ENCODE measurements at regions not wholly inside any gene's neighbourhood (a gene's known extent, or its start where the extent isn't known, plus 50 kb on each side); places are given as distances from the start of the nearest gene placed in this dataset.
A peak's percentile ranks its signal among the peaks of the same experiment; 100 is the strongest.

- no peaks in the 10 kb centered on the region for H3K9me3 ChIP-seq (ENCODE audit: insufficient read depth, low read length)
- no peaks in the 10 kb centered on the region for H3K4me1 ChIP-seq (ENCODE audit: insufficient read depth, insufficient read length)
- H3K27me3 ChIP-seq (ENCODE audit: insufficient read depth, insufficient read length) = no peaks in the 10 kb centered on the region
- DNase-seq (ENCODE audit: low read depth, low spot score) = no peak
- H3K36me3 ChIP-seq (ENCODE audit: insufficient read depth, insufficient read length, low read length) = no peaks in the 10 kb centered on the region
- TF ChIP-seq YY1 (IDR thresholded peaks at IDR 0.05; ENCODE audit: insufficient read depth, insufficient read length) = no peak
- no peak for TF ChIP-seq ZNF274 (IDR thresholded peaks at IDR 0.05; ENCODE audit: low read depth, low read length)
- TF ChIP-seq SUZ12 (IDR thresholded peaks at IDR 0.05; ENCODE audit: extremely low read depth, insufficient read depth, insufficient read length) = no peak
- H3K9ac ChIP-seq (ENCODE audit: insufficient read length, low read depth) = no peak overlapping the region
- H3K4me3 ChIP-seq (ENCODE audit: insufficient read length, low read depth) = no peak overlapping the region
Observed at GRCh38 chr9:82457891-82458290, 469.3 kb downstream of the SPATA31D1 start.

DNA sequence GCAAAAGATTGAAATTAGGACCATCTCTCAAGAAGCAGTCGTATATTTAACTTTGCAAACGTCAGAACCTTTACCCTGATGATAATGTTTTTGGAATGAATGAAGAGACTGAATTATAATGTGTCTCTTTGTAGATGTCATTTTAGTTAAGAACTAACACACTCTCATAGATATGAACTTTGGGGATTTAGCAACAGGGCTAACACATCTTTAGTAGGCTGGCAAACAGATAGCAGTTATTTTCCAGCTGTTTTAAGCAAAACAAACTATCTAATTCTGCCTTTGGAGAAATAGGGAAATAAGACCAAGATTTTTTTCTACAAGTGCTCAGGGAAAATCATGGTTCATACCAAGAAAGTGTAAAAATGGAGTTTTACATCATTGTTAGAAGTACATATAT lies 469.7 kb downstream of the SPATA31D1 start:
- DNase-seq (ENCODE audit: low read depth, low spot score) = no peak
- Histone ChIP-seq H3K4me3 (ENCODE audit: insufficient read length, low read depth) (no peak overlapping the region), H3K27me3 (ENCODE audit: insufficient read depth, insufficient read length) (no peaks in the 10 kb centered on the region), H3K4me1 (ENCODE audit: insufficient read depth, insufficient read length) (no peaks in the 10 kb centered on the region), H3K9ac (ENCODE audit: insufficient read length, low read depth) (no peak overlapping the region), H3K9me3 (ENCODE audit: insufficient read depth, low read length) (no peaks in the 10 kb centered on the region), H3K36me3 (ENCODE audit: insufficient read depth, insufficient read length, low read length) (no peaks in the 10 kb centered on the region)
- TF ChIP-seq YY1 (IDR thresholded peaks at IDR 0.05; ENCODE audit: insufficient read depth, insufficient read length) = no peak
- TF ChIP-seq ZNF274 (IDR thresholded peaks at IDR 0.05; ENCODE audit: low read depth, low read length) = no peak
- TF ChIP-seq SUZ12 (IDR thresholded peaks at IDR 0.05; ENCODE audit: extremely low read depth, insufficient read depth, insufficient read length) = no peak

DNA sequence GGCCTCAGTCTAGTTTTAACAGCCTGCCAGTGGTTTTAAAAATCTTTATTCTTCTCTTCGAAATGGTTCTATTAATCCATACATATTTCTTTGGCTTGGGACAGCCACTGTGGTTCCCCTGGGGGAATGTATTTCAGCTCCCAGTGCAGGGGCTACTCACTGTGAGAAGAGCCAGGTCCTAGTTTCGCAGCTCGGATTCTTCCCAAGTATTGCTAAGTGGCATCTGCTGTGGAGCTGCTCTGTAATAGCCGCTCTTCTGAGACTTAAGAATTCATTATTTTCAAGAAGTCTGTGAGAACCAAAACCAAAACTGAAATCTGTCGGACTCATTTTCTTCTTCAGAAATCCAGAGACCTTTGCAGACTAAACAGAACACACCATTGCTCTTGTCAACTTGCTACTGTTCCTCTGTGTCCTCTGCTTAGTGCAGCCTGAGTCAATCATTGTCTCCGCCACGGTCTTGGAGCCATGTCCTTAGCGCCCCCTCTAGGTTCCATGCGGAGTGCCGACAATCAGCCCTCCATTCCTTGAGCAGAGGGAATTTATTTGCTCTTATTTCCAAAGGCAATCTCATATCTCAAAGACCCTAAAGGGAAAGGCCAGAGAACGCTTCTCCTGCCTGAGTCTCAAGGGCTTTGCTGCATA lies 478.2 kb downstream of the SPATA31D1 start:
- Histone ChIP-seq H3K9ac (ENCODE audit: insufficient read length, low read depth) (no peak overlapping the region), H3K4me3 (ENCODE audit: insufficient read length, low read depth) (no peak overlapping the region), H3K4me1 (ENCODE audit: insufficient read depth, insufficient read length) (no peaks in the 10 kb centered on the region), H3K9me3 (ENCODE audit: insufficient read depth, low read length) (no peaks in the 10 kb centered on the region), H3K36me3 (ENCODE audit: insufficient read depth, insufficient read length, low read length) (no peaks in the 10 kb centered on the region), H3K27me3 (ENCODE audit: insufficient read depth, insufficient read length) (no peaks in the 10 kb centered on the region)
- TF ChIP-seq ZNF274 (IDR thresholded peaks at IDR 0.05; ENCODE audit: low read depth, low read length) = no peak
- no peak for TF ChIP-seq YY1 (IDR thresholded peaks at IDR 0.05; ENCODE audit: insufficient read depth, insufficient read length)
- TF ChIP-seq SUZ12 (IDR thresholded peaks at IDR 0.05; ENCODE audit: extremely low read depth, insufficient read depth, insufficient read length) = no peak
- DNase-seq (ENCODE audit: low read depth, low spot score) = peak; percentile 57

- no peaks in the 10 kb centered on the region for H3K27me3 ChIP-seq (ENCODE audit: insufficient read depth, insufficient read length)
- H3K9ac ChIP-seq (ENCODE audit: insufficient read length, low read depth) = no peak overlapping the region
- H3K36me3 ChIP-seq (ENCODE audit: insufficient read depth, insufficient read length, low read length) = no peaks in the 10 kb centered on the region
- TF ChIP-seq ZNF274 (IDR thresholded peaks at IDR 0.05; ENCODE audit: low read depth, low read length) (no peak), YY1 (IDR thresholded peaks at IDR 0.05; ENCODE audit: insufficient read depth, insufficient read length) (no peak), SUZ12 (IDR thresholded peaks at IDR 0.05; ENCODE audit: extremely low read depth, insufficient read depth, insufficient read length) (no peak)
- no peaks in the 10 kb centered on the region for H3K9me3 ChIP-seq (ENCODE audit: insufficient read depth, low read length)
- DNase-seq (ENCODE audit: low read depth, low spot score) = no peak
- no peak overlapping the region for H3K4me3 ChIP-seq (ENCODE audit: insufficient read length, low read depth)
- H3K4me1 ChIP-seq (ENCODE audit: insufficient read depth, insufficient read length) = no peaks in the 10 kb centered on the region
Observed at GRCh38 chr9:82467436-82467835, 478.9 kb downstream of the SPATA31D1 start.

DNA sequence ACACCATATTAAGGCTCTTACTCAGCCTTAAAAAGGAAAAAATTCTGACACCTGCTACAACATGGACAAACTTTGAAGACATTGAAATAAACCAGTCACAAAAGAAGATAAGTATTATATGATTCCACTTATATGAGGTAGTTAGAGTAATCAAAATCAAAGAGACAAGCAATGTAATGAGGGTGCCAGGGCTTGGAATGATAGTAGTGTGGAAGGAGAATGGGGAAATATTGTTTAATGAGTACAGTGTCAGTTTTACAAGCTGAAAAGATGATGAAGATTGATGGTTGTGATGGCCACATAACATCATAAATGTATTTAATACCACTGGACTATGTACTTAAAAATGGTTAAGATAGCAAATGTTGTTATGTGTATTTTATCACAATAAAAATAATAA lies 485.7 kb downstream of the SPATA31D1 start:
- no peak overlapping the region for H3K9ac ChIP-seq (ENCODE audit: insufficient read length, low read depth)
- H3K36me3 ChIP-seq (ENCODE audit: insufficient read depth, insufficient read length, low read length) = no peaks in the 10 kb centered on the region
- no peaks in the 10 kb centered on the region for H3K27me3 ChIP-seq (ENCODE audit: insufficient read depth, insufficient read length)
- H3K9me3 ChIP-seq (ENCODE audit: insufficient read depth, low read length) = no peaks in the 10 kb centered on the region
- no peak overlapping the region for H3K4me3 ChIP-seq (ENCODE audit: insufficient read length, low read depth)
- TF ChIP-seq SUZ12 (IDR thresholded peaks at IDR 0.05; ENCODE audit: extremely low read depth, insufficient read depth, insufficient read length) = no peak
- no peak for TF ChIP-seq ZNF274 (IDR thresholded peaks at IDR 0.05; ENCODE audit: low read depth, low read length)
- no peak for TF ChIP-seq YY1 (IDR thresholded peaks at IDR 0.05; ENCODE audit: insufficient read depth, insufficient read length)
- H3K4me1 ChIP-seq (ENCODE audit: insufficient read depth, insufficient read length) = no peaks in the 10 kb centered on the region
- no peak for DNase-seq (ENCODE audit: low read depth, low spot score)

- no peaks in the 10 kb centered on the region for H3K4me1 ChIP-seq (ENCODE audit: insufficient read depth, insufficient read length)
- H3K27me3 ChIP-seq (ENCODE audit: insufficient read depth, insufficient read length) = no peaks in the 10 kb centered on the region
- TF ChIP-seq SUZ12 (IDR thresholded peaks at IDR 0.05; ENCODE audit: extremely low read depth, insufficient read depth, insufficient read length) (no peak), ZNF274 (IDR thresholded peaks at IDR 0.05; ENCODE audit: low read depth, low read length) (no peak), YY1 (IDR thresholded peaks at IDR 0.05; ENCODE audit: insufficient read depth, insufficient read length) (no peak)
- H3K4me3 ChIP-seq (ENCODE audit: insufficient read length, low read depth) = no peak overlapping the region
- DNase-seq (ENCODE audit: low read depth, low spot score) = no peak
- no peaks in the 10 kb centered on the region for H3K9me3 ChIP-seq (ENCODE audit: insufficient read depth, low read length)
- H3K9ac ChIP-seq (ENCODE audit: insufficient read length, low read depth) = no peak overlapping the region
- H3K36me3 ChIP-seq (ENCODE audit: insufficient read depth, insufficient read length, low read length) = no peaks in the 10 kb centered on the region
Observed at GRCh38 chr9:82475584-82476301, 487.2 kb downstream of the SPATA31D1 start.

GRCh38 chr9:82480921-82481320 lies 492.3 kb downstream of the SPATA31D1 start:
- Histone ChIP-seq H3K9ac (ENCODE audit: insufficient read length, low read depth) (no peak overlapping the region), H3K9me3 (ENCODE audit: insufficient read depth, low read length) (no peaks in the 10 kb centered on the region), H3K36me3 (ENCODE audit: insufficient read depth, insufficient read length, low read length) (no peaks in the 10 kb centered on the region), H3K27me3 (ENCODE audit: insufficient read depth, insufficient read length) (no peaks in the 10 kb centered on the region), H3K4me3 (ENCODE audit: insufficient read length, low read depth) (no peak overlapping the region), H3K4me1 (ENCODE audit: insufficient read depth, insufficient read length) (no peaks in the 10 kb centered on the region)
- DNase-seq (ENCODE audit: low read depth, low spot score) = no peak
- no peak for TF ChIP-seq SUZ12 (IDR thresholded peaks at IDR 0.05; ENCODE audit: extremely low read depth, insufficient read depth, insufficient read length)
- TF ChIP-seq ZNF274 (IDR thresholded peaks at IDR 0.05; ENCODE audit: low read depth, low read length) = no peak
- TF ChIP-seq YY1 (IDR thresholded peaks at IDR 0.05; ENCODE audit: insufficient read depth, insufficient read length) = no peak
